Large intestine (tissue), 3 donors: ENCODE measurements at regions not wholly inside any gene's neighbourhood (a gene's known extent, or its start where the extent isn't known, plus 50 kb on each side); places are given as distances from the start of the nearest gene placed in this dataset.

Experiments
- DNase-seq, 2 donors: peaks; one replicate each; pipeline versions ENCODE4 v3.0.0 to v3.0.0-alpha.2; 2013
- H3K27ac ChIP-seq: one replicate; pipeline ENCODE4 v1.5.1; 2013; ENCODE audit warnings: low read length
- H3K27me3 ChIP-seq: 2 replicates; pipeline ENCODE4 v1.6.1; 2013; ENCODE audit warnings: low read length; ENCODE audit not compliant: control insufficient read depth, insufficient read depth
- H3K36me3 ChIP-seq: 2 replicates; pipeline ENCODE4 v1.6.1; 2013; ENCODE audit warnings: low read length; ENCODE audit not compliant: control insufficient read depth, insufficient read depth
- H3K4me1 ChIP-seq: one replicate; pipeline ENCODE4 v1.6.1; 2013; ENCODE audit warnings: low read length; ENCODE audit not compliant: control insufficient read depth, insufficient read depth
- H3K4me3 ChIP-seq: one replicate; pipeline ENCODE4 v1.5.1; 2013; ENCODE audit warnings: low read length
- H3K9me3 ChIP-seq: one replicate; pipeline ENCODE4 v1.6.1; 2013; ENCODE audit warnings: mild to moderate bottlenecking, low read depth, low read length, moderate library complexity; ENCODE audit not compliant: control insufficient read depth
- WGBS: methylation state at CpG from one replicate; pipeline ENCODE4 v1.1.5; 2013; ENCODE audit warnings: low lambda C conversion rate; ENCODE audit not compliant: insufficient coverage; 5-methylcytosine and 5-hydroxymethylcytosine counted together

GRCh38 chr14:96686126-96686525 is 111.1 kb upstream of the VRK1 start:
- H3K36me3 ChIP-seq: no peaks in the 10 kb centered on the region
- H3K27ac ChIP-seq: no peak overlapping the region
- no peak overlapping the region for H3K4me3 ChIP-seq
- peaks cover 7% of the 10 kb centered on the region for H3K27me3 ChIP-seq
- DNase-seq: no peak
- no peaks in the 10 kb centered on the region for H3K4me1 ChIP-seq
- no CpG with 5 or more reads among the region's 3 CpGs for WGBS
- no peaks in the 10 kb centered on the region for H3K9me3 ChIP-seq

GRCh38 chr14:96688629-96689028 is 108.6 kb upstream of the VRK1 start:
- WGBS: 67% methylated on average over 1 of the region's 1 CpG
- H3K4me1 ChIP-seq: no peaks in the 10 kb centered on the region
- no peaks in the 10 kb centered on the region for H3K9me3 ChIP-seq
- DNase-seq: no peak
- no peak overlapping the region for H3K4me3 ChIP-seq
- no peaks in the 10 kb centered on the region for H3K36me3 ChIP-seq
- peaks cover 9% of the 10 kb centered on the region for H3K27me3 ChIP-seq
- no peak overlapping the region for H3K27ac ChIP-seq

GRCh38 chr14:96690713-96691383 is 106.3 kb upstream of the VRK1 start:
- Histone ChIP-seq H3K27ac (no peak overlapping the region), H3K4me1 (no peaks in the 10 kb centered on the region), H3K9me3 (no peaks in the 10 kb centered on the region), H3K36me3 (no peaks in the 10 kb centered on the region), H3K4me3 (no peak overlapping the region), H3K27me3 (peaks cover 6% of the 10 kb centered on the region)
- no peak for DNase-seq
- WGBS: no CpG with 5 or more reads among the region's 4 CpGs

- H3K27ac ChIP-seq: no peak overlapping the region
- no peaks in the 10 kb centered on the region for H3K4me1 ChIP-seq
- H3K4me3 ChIP-seq: no peak overlapping the region
- H3K36me3 ChIP-seq: no peaks in the 10 kb centered on the region
- H3K9me3 ChIP-seq: no peaks in the 10 kb centered on the region
- H3K27me3 ChIP-seq: peaks cover 9% of the 10 kb centered on the region
- no peak for DNase-seq
- no CpG with 5 or more reads among the region's 4 CpGs for WGBS
Measured at GRCh38 chr14:96693252-96693820, 103.8 kb upstream of the VRK1 start.

- Histone ChIP-seq H3K9me3 (no peaks in the 10 kb centered on the region), H3K4me1 (no peaks in the 10 kb centered on the region), H3K27me3 (peaks cover 9% of the 10 kb centered on the region), H3K27ac (no peak overlapping the region), H3K36me3 (no peaks in the 10 kb centered on the region), H3K4me3 (no peak overlapping the region)
- DNase-seq: no peak
- no CpG with 5 or more reads among the region's 4 CpGs for WGBS
Measured at GRCh38 chr14:96693987-96694386, 103.2 kb upstream of the VRK1 start.

GRCh38 chr14:96698960-96699539 is 98.1 kb upstream of the VRK1 start:
- no CpG with 5 or more reads among the region's 15 CpGs for WGBS
- H3K36me3 ChIP-seq: no peaks in the 10 kb centered on the region
- DNase-seq: no peak
- no peaks in the 10 kb centered on the region for H3K9me3 ChIP-seq
- peaks cover 6% of the 10 kb centered on the region for H3K27me3 ChIP-seq
- no peak overlapping the region for H3K4me3 ChIP-seq
- no peak overlapping the region for H3K27ac ChIP-seq
- H3K4me1 ChIP-seq: no peaks in the 10 kb centered on the region

- no peak for DNase-seq
- 100% methylated on average over 1 of the region's 3 CpGs for WGBS
- H3K9me3 ChIP-seq: no peaks in the 10 kb centered on the region
- no peak overlapping the region for H3K27ac ChIP-seq
- no peaks in the 10 kb centered on the region for H3K36me3 ChIP-seq
- no peaks in the 10 kb centered on the region for H3K4me1 ChIP-seq
- no peak overlapping the region for H3K4me3 ChIP-seq
- H3K27me3 ChIP-seq: peaks cover 6% of the 10 kb centered on the region
Measured at GRCh38 chr14:96699666-96700065, 97.5 kb upstream of the VRK1 start.

- Histone ChIP-seq H3K27ac (no peak overlapping the region), H3K9me3 (no peaks in the 10 kb centered on the region), H3K4me3 (no peak overlapping the region), H3K27me3 (no peaks in the 10 kb centered on the region), H3K4me1 (no peaks in the 10 kb centered on the region), H3K36me3 (no peaks in the 10 kb centered on the region)
- no peak for DNase-seq
- WGBS: 100% methylated on average over 2 of the region's 6 CpGs
Measured at GRCh38 chr14:96702831-96703230, 94.4 kb upstream of the VRK1 start.

- no peaks in the 10 kb centered on the region for H3K27me3 ChIP-seq
- H3K4me1 ChIP-seq: peaks cover 2% of the 10 kb centered on the region
- H3K36me3 ChIP-seq: no peaks in the 10 kb centered on the region
- H3K27ac ChIP-seq: no peak overlapping the region
- H3K4me3 ChIP-seq: no peak overlapping the region
- no peak for DNase-seq
- WGBS: 83% methylated on average over 3 of the region's 10 CpGs
- no peaks in the 10 kb centered on the region for H3K9me3 ChIP-seq
Measured at GRCh38 chr14:96705422-96706092, 91.6 kb upstream of the VRK1 start.

GRCh38 chr14:96706893-96707292 is 90.3 kb upstream of the VRK1 start:
- Histone ChIP-seq H3K4me3 (no peak overlapping the region), H3K27me3 (no peaks in the 10 kb centered on the region), H3K27ac (no peak overlapping the region), H3K4me1 (peaks cover 4% of the 10 kb centered on the region), H3K9me3 (no peaks in the 10 kb centered on the region), H3K36me3 (no peaks in the 10 kb centered on the region)
- DNase-seq: no peak
- 100% methylated on average over 1 of the region's 4 CpGs for WGBS
